Peyer's patch (tissue), 4 donors: ENCODE measurements at regions not wholly inside any gene's neighbourhood (a gene's known extent, or its start where the extent isn't known, plus 50 kb on each side); places are given as distances from the start of the nearest gene placed in this dataset.
"Not testable (repeated sequence)": the region's sequence is repeated elsewhere in the genome, so short reads cannot be mapped to it uniquely, and the experiment has no call there.

ENCODE experiments used
- DNase-seq, 3 donors: peaks; one replicate each; pipeline ENCODE4 v3.0.0-alpha.2; 2017 to 2019
- H3K27ac ChIP-seq, 4 donors: fragments of 200-600 bp; sonication (generic); one replicate each; pipeline ENCODE4 v1.5.1; 2016 to 2019
- H3K27me3 ChIP-seq, 2 donors: fragments of 200-600 bp; sonication (generic); one replicate each; pipeline ENCODE4 v1.5.1; 2019
- H3K36me3 ChIP-seq, 3 donors: fragments of 200-600 bp; sonication (generic); one replicate each; pipeline ENCODE4 v1.5.1; 2016 to 2019
- H3K4me1 ChIP-seq, 4 donors: fragments of 200-600 bp; sonication (generic); one replicate each; pipeline ENCODE4 v1.5.1; 2016 to 2019
- H3K4me3 ChIP-seq, 4 donors: fragments of 200-600 bp; sonication (generic); 1 replicate in 3 of 4; 2 replicates in 1 of 4; pipeline ENCODE4 v1.5.1; 2016 to 2019; ENCODE audit warnings: mild to moderate bottlenecking in 1 of 4
- H3K9me3 ChIP-seq, 4 donors: fragments of 200-600 bp; sonication (generic); one replicate each; pipeline ENCODE4 v1.5.1; 2016 to 2019; ENCODE audit warnings: mild to moderate bottlenecking in 1 of 4
- CTCF ChIP-seq, 6 experiments: fragments of 450-650 bp in 4 of 6; fragments of 200-600 bp in 2 of 6; sonication (generic) in 1 of 6; IDR thresholded peaks; one replicate each; pipeline ENCODE4 v1.5.1; 2017 to 2019; ENCODE audit warnings: antibody characterized with exemption in 6 of 6, mild to moderate bottlenecking in 3 of 6, moderate library complexity in 1 of 6
- POLR2A ChIP-seq, 2 donors: fragments of 450-650 bp; IDR thresholded peaks; one replicate each; pipeline ENCODE4 v1.5.1; 2017; ENCODE audit warnings: antibody characterized with exemption in 2 of 2, mild to moderate bottlenecking in 2 of 2, moderate library complexity in 2 of 2

GRCh38 chr6:121596441-121596840 is 161.0 kb downstream of the GJA1 start:
- TF ChIP-seq CTCF (IDR thresholded peaks at IDR 0.05), result no peak
- TF ChIP-seq POLR2A (IDR thresholded peaks at IDR 0.05), result no peak
- Histone ChIP-seq H3K27ac (no peak overlapping the region), H3K9me3 (no peaks in the 10 kb centered on the region), H3K36me3 (no peaks in the 10 kb centered on the region), H3K4me1 (no peaks in the 10 kb centered on the region), H3K4me3 (no peak overlapping the region), H3K27me3 (no peaks in the 10 kb centered on the region)
- DNase-seq, result no peak

DNA sequence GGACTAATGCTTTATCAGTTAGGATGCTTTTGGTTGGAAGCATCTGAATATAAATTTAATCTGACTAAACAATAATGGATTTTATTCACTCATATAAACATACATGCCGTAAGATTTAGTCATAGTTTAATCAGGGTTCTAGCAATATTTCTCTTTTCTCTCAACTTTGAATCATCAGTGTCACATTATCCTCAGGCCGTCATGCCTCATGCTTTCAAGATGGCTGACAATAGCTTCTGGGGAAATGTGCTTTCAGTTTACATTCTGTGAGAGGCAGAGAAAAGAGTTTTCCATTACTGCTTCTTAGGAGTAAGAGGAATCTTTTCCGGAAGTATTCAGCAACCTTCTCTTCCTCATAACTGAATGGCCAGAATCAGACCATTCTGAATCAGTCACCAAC is 162.2 kb downstream of the GJA1 start:
- Histone ChIP-seq H3K27me3 (no peaks in the 10 kb centered on the region), H3K9me3 (no peaks in the 10 kb centered on the region), H3K27ac (no peak overlapping the region), H3K4me1 (no peaks in the 10 kb centered on the region), H3K4me3 (no peak overlapping the region), H3K36me3 (no peaks in the 10 kb centered on the region)
- DNase-seq, result no peak
- TF ChIP-seq CTCF (IDR thresholded peaks at IDR 0.05), result no peak
- TF ChIP-seq POLR2A (IDR thresholded peaks at IDR 0.05), result no peak

DNA sequence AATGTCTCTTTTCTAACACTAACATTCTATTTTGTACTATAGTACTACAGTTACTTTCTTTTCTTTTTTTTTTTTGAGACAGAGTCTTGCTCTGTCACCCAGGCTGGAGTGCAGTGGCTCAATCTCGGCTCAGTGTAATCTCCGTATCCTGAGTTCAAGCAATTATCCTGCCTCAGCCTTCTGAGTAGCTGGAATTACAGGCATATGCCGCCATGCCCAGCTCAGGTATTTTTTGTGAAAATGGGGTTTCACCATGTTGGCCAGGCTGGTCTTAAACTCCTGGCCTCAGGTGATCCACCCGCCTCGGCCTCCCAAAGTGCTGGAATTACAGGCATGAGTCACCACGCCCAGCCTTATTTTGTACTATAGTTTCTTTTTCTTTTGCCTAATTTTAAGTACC is 163.9 kb downstream of the GJA1 start:
- H3K9me3 ChIP-seq, DNase-seq, H3K4me1 ChIP-seq, H3K36me3 ChIP-seq, H3K27ac ChIP-seq, H3K4me3 ChIP-seq, H3K27me3 ChIP-seq: not testable (repeated sequence)

DNA sequence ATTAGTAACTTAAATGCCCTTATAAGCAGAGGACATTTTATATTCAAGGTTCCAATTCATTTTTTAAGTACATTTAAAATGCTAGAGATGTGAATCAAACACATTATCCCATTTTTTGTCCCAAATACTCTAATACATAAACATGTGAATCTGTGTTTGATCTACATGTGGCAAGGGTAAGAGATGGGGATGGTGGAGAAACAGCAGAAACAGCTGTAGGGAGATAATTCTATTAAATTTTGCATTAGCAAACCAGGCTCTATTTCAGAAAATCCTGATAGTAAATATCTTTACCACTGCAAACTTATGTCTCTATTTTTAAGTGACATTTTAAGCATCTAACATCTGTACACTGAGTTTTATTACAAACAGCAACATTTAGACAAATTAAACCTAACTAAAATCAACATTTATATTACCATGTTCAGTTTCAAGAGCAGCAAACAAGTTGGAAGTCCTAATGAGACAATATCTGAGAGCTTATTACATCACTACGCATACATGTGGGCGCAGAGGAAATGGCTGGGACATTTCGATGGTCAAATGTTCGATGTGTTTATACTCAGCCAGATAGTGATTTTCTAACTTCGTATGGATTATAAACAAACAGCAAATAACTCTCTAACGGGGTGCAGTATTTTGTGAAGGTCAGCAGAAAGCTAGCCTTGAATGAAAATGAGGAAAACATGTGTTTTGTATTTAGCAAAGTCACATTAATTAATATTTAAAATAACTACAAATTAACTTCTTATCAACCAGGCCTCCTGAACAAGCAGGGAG is 165.1 kb downstream of the GJA1 start:
- no peaks in the 10 kb centered on the region for H3K27me3 ChIP-seq
- H3K9me3 ChIP-seq, result no peaks in the 10 kb centered on the region
- DNase-seq, result no peak
- H3K27ac ChIP-seq, result peak overlapping the region in 2 of 4 donors; percentile 9 to 31
- no peaks in the 10 kb centered on the region for H3K4me1 ChIP-seq
- no peaks in the 10 kb centered on the region for H3K36me3 ChIP-seq
- no peak overlapping the region for H3K4me3 ChIP-seq
- no peak for TF ChIP-seq CTCF (IDR thresholded peaks at IDR 0.05)
- no peak for TF ChIP-seq POLR2A (IDR thresholded peaks at IDR 0.05)

- Histone ChIP-seq H3K9me3 (no peaks in the 10 kb centered on the region), H3K27ac (no peak overlapping the region), H3K27me3 (no peaks in the 10 kb centered on the region), H3K36me3 (no peaks in the 10 kb centered on the region), H3K4me1 (no peaks in the 10 kb centered on the region), H3K4me3 (no peak overlapping the region)
- no peak for DNase-seq
- TF ChIP-seq CTCF (IDR thresholded peaks at IDR 0.05), result no peak
- TF ChIP-seq POLR2A (IDR thresholded peaks at IDR 0.05), result no peak
Observed at GRCh38 chr6:121603486-121603885, 168.0 kb downstream of the GJA1 start.

DNA sequence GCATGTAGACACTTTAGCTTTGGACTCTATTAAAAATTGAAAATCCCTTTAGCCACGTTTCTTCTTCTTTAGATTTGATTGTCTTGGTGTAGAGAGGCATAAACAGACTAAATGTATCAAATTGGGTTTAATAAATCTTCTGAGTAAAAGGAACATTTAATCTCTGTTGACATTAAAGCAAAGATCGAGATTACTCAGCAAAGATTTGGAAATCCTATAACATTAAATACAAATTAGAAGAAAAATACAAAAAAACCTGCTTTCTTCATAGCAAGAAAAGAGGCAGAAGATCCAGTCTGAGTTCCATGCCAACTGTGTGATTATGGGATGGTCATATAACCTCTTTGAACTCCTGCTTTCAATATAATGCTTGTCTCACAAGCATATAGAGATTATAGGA is 172.3 kb downstream of the GJA1 start:
- TF ChIP-seq POLR2A (IDR thresholded peaks at IDR 0.05), result no peak
- no peak for TF ChIP-seq CTCF (IDR thresholded peaks at IDR 0.05)
- no peaks in the 10 kb centered on the region for H3K36me3 ChIP-seq
- H3K9me3 ChIP-seq, result no peaks in the 10 kb centered on the region
- H3K27me3 ChIP-seq, result no peaks in the 10 kb centered on the region
- no peaks in the 10 kb centered on the region for H3K4me1 ChIP-seq
- no peak overlapping the region for H3K27ac ChIP-seq
- DNase-seq, result no peak
- no peak overlapping the region for H3K4me3 ChIP-seq
